Activated CD4-positive, alpha-beta memory T cell treated with anti-CD3 and anti-CD28 coated beads, Interleukin-2, amount 10 ng/mL, durations not matched to agents 7 days and 5 days (primary cell): ENCODE measurements at regions not wholly inside any gene's neighbourhood (a gene's known extent, or its start where the extent isn't known, plus 50 kb on each side); places are given as distances from the start of the nearest gene placed in this dataset.
"Not testable (repeated sequence)": the region's sequence is repeated elsewhere in the genome, so short reads cannot be mapped to it uniquely, and the experiment has no call there.

Source experiments
- CTCF ChIA-PET: fragments of 350-600 bp; sonication (Branson Sonifier 250); formaldehyde crosslinking; loops from one replicate; lab custom pipeline; 2021; ENCODE audit warnings: antibody characterized with exemption, inconsistent platforms; lab: Charles Lee
- POLR2A ChIA-PET: fragments of 350-600 bp; sonication (Branson Sonifier 250); formaldehyde crosslinking; loops from one replicate; lab custom pipeline; 2021; ENCODE audit warnings: antibody characterized with exemption; lab: Charles Lee
- DNase-seq: peaks from one replicate; pipeline ENCODE4 v3.0.0-alpha.2; 2020
- H3K27ac Mint-ChIP-seq: one replicate; pipeline ENCODE4 v1.8.0; 2021; ENCODE audit warnings: mild to moderate bottlenecking, mixed read lengths
- H3K27me3 Mint-ChIP-seq: one replicate; pipeline ENCODE4 v1.8.0; 2021; ENCODE audit warnings: mixed read lengths
- H3K36me3 Mint-ChIP-seq: one replicate; pipeline ENCODE4 v1.8.0; 2021; ENCODE audit warnings: low read depth, mixed read lengths
- H3K4me1 Mint-ChIP-seq: one replicate; pipeline ENCODE4 v1.8.0; 2021; ENCODE audit warnings: mixed read lengths
- H3K4me3 Mint-ChIP-seq: one replicate; pipeline ENCODE4 v1.8.0; 2021; ENCODE audit warnings: mild to moderate bottlenecking, mixed read lengths
- H3K9me3 Mint-ChIP-seq: one replicate; pipeline ENCODE4 v1.8.0; 2021; ENCODE audit warnings: mixed read lengths

DNA sequence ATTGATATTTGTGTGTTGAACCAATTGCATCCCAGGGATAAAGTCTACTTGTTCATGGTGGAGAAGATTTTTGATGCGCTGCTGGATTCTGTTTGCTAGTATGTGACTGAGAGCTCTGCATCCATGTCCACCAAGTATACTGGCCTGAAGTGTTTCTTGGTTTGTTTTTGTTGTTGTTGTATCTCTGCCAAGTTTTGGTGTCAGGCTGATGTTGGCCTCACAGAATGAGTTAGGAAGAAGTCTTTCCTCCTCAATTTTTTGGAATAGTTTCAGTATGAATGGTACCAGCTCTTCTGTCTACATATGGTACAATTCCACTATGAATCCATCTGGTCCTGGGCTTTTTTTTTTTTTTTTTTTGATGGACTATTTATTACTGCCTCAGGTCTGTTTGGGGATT lies 50.9 kb upstream of the OSTN start:
- Mint-ChIP-seq H3K4me1 (no peaks in the 10 kb centered on the region), H3K27me3 (no peaks in the 10 kb centered on the region), H3K36me3 (no peaks in the 10 kb centered on the region), H3K4me3 (no peak overlapping the region), H3K9me3 (peaks cover 2% of the 10 kb centered on the region), H3K27ac (no peak overlapping the region)
- ChIA-PET POLR2A (no interaction called here), CTCF (no interaction called here)
- no peak for DNase-seq

DNA sequence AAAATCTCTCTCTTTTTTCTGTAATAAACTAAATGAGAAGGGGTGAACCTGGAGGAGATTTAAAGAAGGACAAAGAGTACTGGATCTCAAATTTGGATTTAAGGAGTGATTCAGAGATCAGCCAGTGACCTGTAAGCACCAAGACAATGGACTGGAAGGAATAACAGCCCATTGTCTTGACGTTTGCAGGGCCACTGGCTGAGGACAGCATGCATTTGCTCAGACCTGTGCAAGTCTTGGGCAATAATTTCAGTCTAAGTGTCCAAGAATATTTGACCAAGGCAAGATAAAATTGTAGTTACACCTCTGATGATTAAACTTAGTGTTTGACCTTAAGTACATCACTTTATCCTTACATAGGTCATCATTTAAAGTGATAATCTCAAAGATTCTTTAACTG lies 55.8 kb upstream of the OSTN start:
- H3K27ac Mint-ChIP-seq: no peak overlapping the region
- H3K9me3 Mint-ChIP-seq: peaks cover 2% of the 10 kb centered on the region
- POLR2A ChIA-PET: no interaction called here
- H3K36me3 Mint-ChIP-seq: no peaks in the 10 kb centered on the region
- H3K4me1 Mint-ChIP-seq: no peaks in the 10 kb centered on the region
- no peaks in the 10 kb centered on the region for H3K27me3 Mint-ChIP-seq
- CTCF ChIA-PET: no interaction called here
- H3K4me3 Mint-ChIP-seq: no peak overlapping the region
- DNase-seq: no peak

DNA sequence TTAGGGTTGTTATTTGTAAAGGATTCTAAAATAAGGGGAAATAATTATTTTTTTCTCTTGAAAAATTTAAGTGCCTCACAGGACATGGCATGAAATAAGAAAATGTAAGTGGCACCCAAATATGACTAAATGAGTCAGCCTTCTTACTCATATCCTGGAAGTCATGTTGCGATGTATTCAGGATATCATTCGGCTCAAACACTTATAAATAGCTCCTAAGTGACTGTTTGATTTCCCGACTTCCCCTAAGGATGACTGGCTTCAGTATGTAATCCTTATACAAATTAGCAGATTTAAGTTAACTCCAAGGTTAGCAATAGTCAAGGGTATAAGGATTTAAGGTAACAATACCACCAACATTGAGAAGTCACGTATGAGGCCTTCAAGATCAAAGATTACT lies 57.3 kb upstream of the OSTN start:
- DNase-seq: no peak
- Mint-ChIP-seq H3K27me3 (no peaks in the 10 kb centered on the region), H3K4me1 (no peaks in the 10 kb centered on the region), H3K4me3 (no peak overlapping the region), H3K36me3 (no peaks in the 10 kb centered on the region), H3K27ac (no peak overlapping the region), H3K9me3 (no peaks in the 10 kb centered on the region)
- CTCF ChIA-PET: no interaction called here
- POLR2A ChIA-PET: no interaction called here

DNA sequence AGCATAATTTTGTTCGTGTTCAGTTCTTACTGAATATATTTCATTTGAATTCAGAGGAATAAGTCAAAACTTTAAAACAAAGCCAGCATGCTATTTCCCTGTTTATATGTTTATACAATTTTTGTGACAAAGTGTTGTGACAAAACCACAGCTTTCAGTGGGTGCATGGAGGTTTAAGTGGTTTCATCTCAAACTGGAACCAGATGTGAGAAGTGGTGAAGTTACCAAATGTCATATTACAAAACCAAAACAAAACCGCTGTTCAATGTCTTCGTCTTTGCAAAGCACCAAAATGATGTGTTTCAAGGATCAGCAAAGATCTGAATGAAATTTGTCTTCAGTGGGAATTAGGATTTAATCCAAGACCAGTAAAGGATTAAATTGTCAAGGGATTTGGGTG lies 59.3 kb upstream of the OSTN start:
- Mint-ChIP-seq H3K27me3 (no peaks in the 10 kb centered on the region), H3K4me3 (no peak overlapping the region), H3K27ac (no peak overlapping the region), H3K9me3 (peaks cover 5% of the 10 kb centered on the region), H3K4me1 (no peaks in the 10 kb centered on the region), H3K36me3 (no peaks in the 10 kb centered on the region)
- no peak for DNase-seq
- ChIA-PET CTCF (no interaction called here), POLR2A (no interaction called here)

DNA sequence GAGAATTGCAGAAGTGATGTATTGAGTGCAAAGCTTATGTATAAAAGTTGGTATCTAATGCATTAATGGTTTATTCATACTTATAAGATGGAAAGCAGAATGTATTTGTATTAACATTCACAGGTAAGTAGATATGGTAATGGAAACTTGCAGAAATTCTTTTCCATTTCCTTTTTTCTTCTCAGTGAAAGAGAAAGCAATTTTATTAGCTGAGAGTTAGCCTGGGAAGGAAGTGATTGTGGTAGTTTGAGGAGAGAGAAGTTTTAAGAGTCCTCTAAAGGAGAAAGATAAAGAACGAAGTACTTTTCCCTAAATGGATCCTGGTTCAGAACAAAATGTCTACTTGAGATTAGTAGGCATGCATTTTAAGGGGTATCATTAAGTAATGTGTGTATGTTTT lies 60.1 kb upstream of the OSTN start:
- Mint-ChIP-seq H3K4me1 (no peaks in the 10 kb centered on the region), H3K27ac (no peak overlapping the region), H3K4me3 (no peak overlapping the region), H3K27me3 (no peaks in the 10 kb centered on the region), H3K9me3 (peaks cover 5% of the 10 kb centered on the region), H3K36me3 (no peaks in the 10 kb centered on the region)
- POLR2A ChIA-PET: no interaction called here
- no peak for DNase-seq
- CTCF ChIA-PET: no interaction called here

DNA sequence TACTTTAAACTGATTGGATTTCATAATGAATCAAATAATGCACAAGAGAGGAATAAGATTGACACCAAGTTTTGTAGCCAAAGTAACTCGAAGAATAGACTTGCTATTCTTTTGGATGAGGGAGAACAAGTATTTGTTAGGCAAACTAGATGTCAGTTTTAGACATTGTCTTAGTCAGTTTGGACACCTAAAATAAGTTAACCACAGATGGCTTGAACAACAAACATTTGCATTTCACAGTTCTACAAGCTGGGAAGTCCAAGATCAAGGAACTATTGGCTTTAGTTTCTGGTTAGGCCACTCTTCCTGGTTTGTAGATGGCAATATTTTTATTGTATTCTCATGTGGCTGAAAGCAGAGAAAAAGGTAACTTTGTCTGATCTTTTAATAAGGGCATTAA lies 61.3 kb upstream of the OSTN start:
- POLR2A ChIA-PET: no interaction called here
- Mint-ChIP-seq H3K9me3 (peaks cover 5% of the 10 kb centered on the region), H3K27me3 (no peaks in the 10 kb centered on the region), H3K4me1 (no peaks in the 10 kb centered on the region), H3K27ac (no peak overlapping the region), H3K36me3 (no peaks in the 10 kb centered on the region), H3K4me3 (no peak overlapping the region)
- CTCF ChIA-PET: no interaction called here
- DNase-seq: no peak

DNA sequence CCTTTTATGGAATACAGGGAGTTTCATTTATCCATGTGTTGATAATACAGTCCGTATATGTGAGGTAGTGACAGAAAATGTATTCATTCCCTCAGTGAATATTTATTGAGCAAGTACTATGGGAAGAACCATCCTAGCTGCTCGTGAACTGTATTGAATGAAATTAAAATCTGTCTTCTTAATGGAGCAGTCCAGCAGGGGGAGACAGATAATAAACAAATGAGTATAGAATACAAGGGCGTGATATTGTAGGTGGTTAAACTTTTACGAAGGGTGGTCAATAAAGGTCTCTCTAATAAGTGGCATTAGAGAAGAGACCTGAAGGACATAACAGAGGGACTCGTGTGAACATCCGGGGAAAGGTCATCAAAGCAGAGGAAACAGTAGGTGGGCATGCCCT lies 62.7 kb upstream of the OSTN start:
- H3K27ac Mint-ChIP-seq: no peak overlapping the region
- H3K9me3 Mint-ChIP-seq: peaks cover 5% of the 10 kb centered on the region
- H3K4me1 Mint-ChIP-seq: no peaks in the 10 kb centered on the region
- DNase-seq: no peak
- H3K4me3 Mint-ChIP-seq: no peak overlapping the region
- H3K27me3 Mint-ChIP-seq: no peaks in the 10 kb centered on the region
- ChIA-PET POLR2A (no interaction called here), CTCF (no interaction called here)
- no peaks in the 10 kb centered on the region for H3K36me3 Mint-ChIP-seq

DNA sequence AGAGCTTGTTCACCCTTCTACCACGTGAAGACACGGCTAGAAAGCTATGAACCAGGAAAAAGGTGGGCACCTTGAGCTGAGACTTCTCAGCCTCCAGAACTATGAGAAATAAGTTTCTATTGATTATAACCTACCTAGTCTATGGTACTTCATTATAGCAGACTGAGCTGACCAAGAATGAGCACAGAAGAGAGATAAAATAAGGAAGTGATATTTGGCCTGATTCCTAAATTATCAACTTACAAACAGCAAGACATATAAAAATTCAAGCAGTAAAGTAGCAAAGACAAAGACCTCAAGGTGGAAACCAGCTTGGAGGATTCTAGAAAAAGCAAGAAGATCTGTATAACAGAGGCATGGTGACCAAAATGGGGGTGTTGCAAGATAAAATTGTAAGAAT lies 63.9 kb upstream of the OSTN start:
- Mint-ChIP-seq H3K4me3 (no peak overlapping the region), H3K9me3 (peaks cover 5% of the 10 kb centered on the region), H3K27me3 (no peaks in the 10 kb centered on the region), H3K4me1 (no peaks in the 10 kb centered on the region), H3K36me3 (no peaks in the 10 kb centered on the region), H3K27ac (no peak overlapping the region)
- CTCF ChIA-PET: interaction anchor here (0.7 kb wide), 2 partner anchors 58 to 1370 kb away, joined by 3 read pairs; no protein-coding TSS in a partner anchor
- POLR2A ChIA-PET: no interaction called here
- DNase-seq: no peak

DNA sequence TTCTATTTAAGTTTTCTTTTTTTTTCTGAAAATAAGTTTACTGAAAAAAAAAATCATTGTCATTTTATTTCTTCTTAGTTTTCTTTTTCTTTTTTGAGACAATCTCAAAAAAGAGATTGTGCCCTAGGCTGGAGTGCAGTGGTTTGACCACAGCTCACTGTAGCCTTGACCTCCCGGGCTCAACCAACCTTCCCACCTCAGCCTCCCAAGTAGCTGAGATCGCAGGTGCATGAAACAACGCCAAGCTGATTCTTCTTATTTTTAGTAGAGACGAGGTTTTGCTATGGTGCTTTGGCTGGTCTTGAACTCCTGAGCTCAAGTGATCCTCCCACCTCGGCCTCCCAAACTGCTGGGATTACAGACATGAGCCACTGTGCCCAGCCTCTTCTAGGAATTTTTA lies 65.7 kb upstream of the OSTN start:
- Mint-ChIP-seq H3K4me3 (no peak overlapping the region), H3K36me3 (no peaks in the 10 kb centered on the region), H3K9me3 (peaks cover 5% of the 10 kb centered on the region), H3K27me3 (no peaks in the 10 kb centered on the region), H3K27ac (no peak overlapping the region), H3K4me1 (no peaks in the 10 kb centered on the region)
- POLR2A ChIA-PET: no interaction called here
- CTCF ChIA-PET: no interaction called here
- no peak for DNase-seq

DNA sequence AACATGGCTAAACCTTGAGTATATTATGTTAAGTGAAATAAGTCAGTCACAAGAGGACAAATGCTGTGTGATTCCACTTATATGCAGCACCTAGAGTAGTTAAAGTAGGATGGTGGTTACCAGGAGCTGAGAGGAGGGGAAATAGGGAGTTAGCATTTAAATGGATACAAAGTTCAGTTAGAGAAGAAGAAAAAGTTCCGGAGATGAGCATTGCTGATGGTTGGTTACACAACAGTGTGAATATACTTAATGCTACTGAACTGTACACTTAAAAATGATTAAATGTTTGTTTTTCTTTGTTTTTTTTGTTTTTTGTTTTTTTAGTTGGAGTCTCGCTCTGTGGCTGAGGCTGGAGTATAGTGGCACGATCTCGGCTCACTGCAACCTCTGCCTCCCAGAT lies 67.7 kb upstream of the OSTN start:
- no peak overlapping the region for H3K4me3 Mint-ChIP-seq
- peaks cover 4% of the 10 kb centered on the region for H3K9me3 Mint-ChIP-seq
- ChIA-PET POLR2A (no interaction called here), CTCF (no interaction called here)
- no peaks in the 10 kb centered on the region for H3K4me1 Mint-ChIP-seq
- no peaks in the 10 kb centered on the region for H3K27me3 Mint-ChIP-seq
- H3K27ac Mint-ChIP-seq: no peak overlapping the region
- no peak for DNase-seq
- no peaks in the 10 kb centered on the region for H3K36me3 Mint-ChIP-seq

DNA sequence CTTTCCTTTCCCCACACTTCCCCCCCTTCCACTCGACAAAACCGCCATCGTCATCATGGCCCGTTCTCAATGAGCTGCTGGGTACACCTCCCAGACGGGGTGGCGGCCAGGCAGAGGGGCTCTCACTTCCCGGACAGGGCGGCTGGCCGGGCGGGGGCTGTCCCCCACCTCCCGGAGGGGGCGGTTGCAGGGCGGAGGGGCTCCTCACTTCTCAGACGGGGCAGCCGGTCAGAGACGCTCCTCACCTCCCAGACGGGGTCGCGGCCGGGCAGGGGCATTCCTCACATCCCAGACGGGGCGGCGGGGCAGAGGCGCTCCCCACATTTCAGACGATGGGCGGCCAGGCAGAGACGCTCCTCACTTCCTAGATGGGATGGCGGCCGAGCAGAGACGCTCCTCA lies 74.2 kb upstream of the OSTN start:
- H3K4me3 Mint-ChIP-seq, H3K27ac Mint-ChIP-seq: not testable (repeated sequence)

DNA sequence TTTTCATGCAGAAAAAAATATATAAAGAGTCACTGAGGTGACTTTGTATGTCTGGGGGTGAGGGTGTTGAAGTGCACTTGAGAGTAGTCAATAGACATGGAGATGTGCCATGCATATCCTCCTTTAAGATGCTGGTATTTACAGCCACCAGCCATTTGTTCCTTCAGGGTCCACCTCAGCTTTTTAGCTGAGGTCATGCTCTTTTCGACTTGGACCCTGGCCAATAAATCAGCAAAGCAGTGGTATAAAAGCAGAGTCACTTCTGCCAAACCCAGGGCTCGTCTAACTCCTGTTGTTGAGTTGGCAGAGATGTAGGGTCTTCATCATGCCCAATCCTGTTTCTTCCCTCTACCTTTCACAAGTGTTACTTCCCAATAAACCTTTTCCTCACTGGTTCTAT lies 75.1 kb upstream of the OSTN start:
- no peaks in the 10 kb centered on the region for H3K36me3 Mint-ChIP-seq

More for the DNA sequence above, 74.2 kb upstream of the OSTN start:
- H3K9me3 Mint-ChIP-seq, H3K27me3 Mint-ChIP-seq, H3K36me3 Mint-ChIP-seq, H3K4me1 Mint-ChIP-seq, POLR2A ChIA-PET, DNase-seq, CTCF ChIA-PET: not testable (repeated sequence)

DNA sequence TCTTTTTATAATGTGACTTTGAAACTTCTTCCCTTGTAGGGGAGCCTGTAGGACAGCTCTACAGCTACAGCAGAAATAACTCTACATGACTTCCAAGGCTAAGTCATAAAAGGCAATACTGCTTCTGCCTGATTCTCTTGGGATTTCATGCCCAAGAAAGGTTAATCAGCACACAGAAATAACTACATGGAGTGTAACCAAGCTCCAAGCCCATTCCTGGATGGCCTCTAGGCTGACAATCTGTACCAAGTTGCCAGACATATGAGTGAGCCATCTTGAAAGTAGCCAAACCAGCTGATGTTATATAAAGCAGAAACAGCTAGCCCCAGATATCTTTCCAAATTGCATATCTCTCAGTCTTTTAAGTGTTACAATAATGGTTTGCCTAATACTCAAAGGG lies 75.8 kb upstream of the OSTN start:
- DNase-seq: no peak
- no peak overlapping the region for H3K4me3 Mint-ChIP-seq
- H3K9me3 Mint-ChIP-seq: peaks cover 2% of the 10 kb centered on the region
- H3K4me1 Mint-ChIP-seq: no peaks in the 10 kb centered on the region
- CTCF ChIA-PET: no interaction called here
- H3K27me3 Mint-ChIP-seq: no peaks in the 10 kb centered on the region
- H3K36me3 Mint-ChIP-seq: no peaks in the 10 kb centered on the region
- POLR2A ChIA-PET: no interaction called here
- H3K27ac Mint-ChIP-seq: no peak overlapping the region

More for the DNA sequence above, 75.1 kb upstream of the OSTN start:
- Mint-ChIP-seq H3K4me1 (no peaks in the 10 kb centered on the region), H3K27me3 (no peaks in the 10 kb centered on the region), H3K9me3 (peaks cover 2% of the 10 kb centered on the region), H3K4me3 (no peak overlapping the region), H3K27ac (no peak overlapping the region)
- ChIA-PET CTCF (no interaction called here), POLR2A (no interaction called here)
- no peak for DNase-seq

DNA sequence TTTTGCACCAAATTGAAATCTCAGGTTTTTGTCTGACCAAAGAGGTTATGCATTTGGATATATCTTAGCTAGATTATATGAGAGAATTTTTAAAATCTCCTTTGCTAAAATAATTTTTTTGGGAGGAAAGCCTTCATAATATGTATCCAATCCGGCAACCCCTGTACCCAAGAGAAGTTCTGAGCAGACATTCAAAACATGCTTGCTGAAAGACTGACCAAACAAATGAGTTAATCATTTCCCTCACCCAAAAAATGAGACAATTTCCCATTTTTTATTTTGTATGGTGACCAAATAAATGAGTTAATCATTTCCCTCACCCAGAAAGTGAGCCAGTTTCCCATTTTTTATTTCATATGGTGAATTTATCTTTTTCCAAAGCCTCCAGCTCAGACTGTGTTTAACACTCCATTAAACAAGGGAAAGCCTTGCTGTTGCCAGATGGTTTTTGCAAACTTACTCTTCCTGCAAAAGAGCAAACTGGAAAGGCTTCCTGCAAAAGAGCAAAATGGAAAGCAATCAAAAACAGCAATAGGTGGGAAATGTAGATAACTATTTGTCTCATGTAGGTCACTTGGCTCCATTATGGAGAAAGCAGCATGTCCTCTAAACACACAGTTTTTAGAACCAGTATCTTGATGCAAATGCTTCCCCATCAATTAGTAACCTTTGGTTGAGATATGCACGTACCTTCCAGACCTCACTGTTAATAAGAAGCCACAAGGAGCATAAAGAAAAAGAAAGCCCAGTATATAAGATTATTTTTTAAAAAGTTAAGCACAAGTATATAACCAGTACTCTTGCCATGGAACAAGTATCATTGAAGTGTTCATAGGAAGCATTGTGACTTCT lies 78.4 kb upstream of the OSTN start:
- no peaks in the 10 kb centered on the region for H3K27me3 Mint-ChIP-seq
- no peaks in the 10 kb centered on the region for H3K4me1 Mint-ChIP-seq
- no peaks in the 10 kb centered on the region for H3K36me3 Mint-ChIP-seq
- ChIA-PET CTCF (no interaction called here), POLR2A (no interaction called here)
- no peak overlapping the region for H3K4me3 Mint-ChIP-seq
- no peaks in the 10 kb centered on the region for H3K9me3 Mint-ChIP-seq
- no peak overlapping the region for H3K27ac Mint-ChIP-seq
- DNase-seq: no peak
